SU-DHL-6 (cell line): ENCODE measurements at regions not wholly inside any gene's neighbourhood (a gene's known extent, or its start where the extent isn't known, plus 50 kb on each side); places are given as distances from the start of the nearest gene placed in this dataset.

Experiments
- H2AFZ ChIP-seq: fragments of 200-600 bp; sonication (generic); 2 replicates; pipeline ENCODE4 v1.6.1; 2014; ENCODE audit warnings: low read depth, mild to moderate bottlenecking, moderate library complexity, mixed read lengths, antibody characterized with exemption, low read length; ENCODE audit not compliant: severe bottlenecking
- H3F3A ChIP-seq: fragments of 200-600 bp; shearing (Covaris generic); 2 replicates; pipeline ENCODE4 v1.6.0; 2016; ENCODE audit warnings: antibody characterized with exemption, mild to moderate bottlenecking; ENCODE audit not compliant: insufficient read depth
- H3K27ac ChIP-seq: fragments of 200-600 bp; sonication (generic); 2 replicates; pipeline ENCODE4 v1.5.1; 2016; ENCODE audit warnings: low read depth, mild to moderate bottlenecking, low read length, moderate library complexity, mixed read lengths
- H3K27me3 ChIP-seq: fragments of 200-600 bp; sonication (generic), shearing (Covaris generic); 2 replicates; pipeline ENCODE4 v1.6.0; 2014; ENCODE audit warnings: mild to moderate bottlenecking, low read length
- H3K36me3 ChIP-seq: fragments of 200-600 bp; sonication (generic); 2 replicates; pipeline ENCODE4 v1.6.1; 2014; ENCODE audit warnings: mild to moderate bottlenecking, low read length, mixed read lengths
- H3K4me2 ChIP-seq: fragments of 300-600, 200-600 bp; shearing (Covaris generic), sonication (generic); 2 replicates; pipeline ENCODE4 v1.6.0; 2014; ENCODE audit warnings: low read length, low read depth, mild to moderate bottlenecking; ENCODE audit not compliant: poor library complexity, severe bottlenecking
- H3K4me3 ChIP-seq: fragments of 200-600 bp; sonication (generic); 2 replicates; pipeline ENCODE4 v1.5.1; 2014; ENCODE audit warnings: antibody characterized with exemption, low read length, mild to moderate bottlenecking, mixed read lengths; ENCODE audit not compliant: insufficient read depth, poor library complexity, severe bottlenecking
- H3K79me2 ChIP-seq: fragments of 200-600 bp; sonication (generic); 2 replicates; pipeline ENCODE4 v1.6.1; 2014; ENCODE audit warnings: mild to moderate bottlenecking, low read length, moderate library complexity; ENCODE audit not compliant: insufficient read depth
- H3K9ac ChIP-seq: fragments of 200-600 bp; sonication (generic); 2 replicates; pipeline ENCODE4 v1.7.0; 2014; ENCODE audit warnings: mild to moderate bottlenecking, low read length
- H3K9me2 ChIP-seq: fragments of 200-600 bp; sonication (generic); replicated peaks from 2 replicates; pipeline ENCODE4 v1.6.1; 2014; ENCODE audit warnings: low read length; ENCODE audit not compliant: insufficient read depth
- H3K9me3 ChIP-seq: fragments of 200-600 bp; sonication (generic); 2 replicates; pipeline ENCODE4 v1.6.1; 2014; ENCODE audit warnings: low read length, mixed read lengths; ENCODE audit not compliant: insufficient read depth
- H4K20me1 ChIP-seq: fragments of 200-600 bp; sonication (generic); 2 replicates; pipeline ENCODE4 v1.6.1; 2014; ENCODE audit warnings: low read depth, mild to moderate bottlenecking, antibody characterized with exemption, low read length, moderate library complexity, mixed read lengths
- CTCF ChIP-seq: fragments of 200-600 bp; sonication (generic); IDR thresholded peaks from one replicate; pipeline ENCODE4 v1.5.1; 2017; ENCODE audit warnings: antibody characterized with exemption, mild to moderate bottlenecking, low read length, moderate library complexity; ENCODE audit not compliant: insufficient read depth, poor library complexity, severe bottlenecking
- EZH2phosphoT487 ChIP-seq: fragments of 200-600 bp; sonication (generic), shearing (Covaris generic); conservative IDR thresholded peaks from 2 replicates; pipeline ENCODE4 v1.6.1; 2018; ENCODE audit warnings: mild to moderate bottlenecking, antibody characterized with exemption, low read length, moderate library complexity, mixed read lengths

GRCh38 chr5:62791059-62791458, 212.4 kb downstream of the LRRC70 start:
- Histone ChIP-seq H2AFZ (no peak overlapping the region), H3K27me3 (no peaks in the 10 kb centered on the region), H3K79me2 (no peaks in the 10 kb centered on the region), H3K9me3 (no peaks in the 10 kb centered on the region), H3K4me2 (no peak overlapping the region), H4K20me1 (no peaks in the 10 kb centered on the region), H3K9me2 (no peaks in the 10 kb centered on the region), H3K36me3 (no peaks in the 10 kb centered on the region), H3K27ac (no peak overlapping the region), H3K4me3 (no peak overlapping the region), H3F3A (no peaks in the 10 kb centered on the region), H3K9ac (no peak overlapping the region)
- TF ChIP-seq CTCF = peak; percentile 12
- TF ChIP-seq EZH2phosphoT487 = no peak

GRCh38 chr5:62790348-62790747, 211.7 kb downstream of the LRRC70 start:
- Histone ChIP-seq H3K79me2 (no peaks in the 10 kb centered on the region), H3K9me3 (no peaks in the 10 kb centered on the region), H3K36me3 (no peaks in the 10 kb centered on the region), H3K4me3 (no peak overlapping the region), H3K9ac (no peak overlapping the region), H3F3A (no peaks in the 10 kb centered on the region), H2AFZ (no peak overlapping the region), H3K27ac (no peak overlapping the region), H3K4me2 (no peak overlapping the region), H3K27me3 (no peaks in the 10 kb centered on the region), H4K20me1 (no peaks in the 10 kb centered on the region), H3K9me2 (no peaks in the 10 kb centered on the region)
- TF ChIP-seq CTCF (no peak), EZH2phosphoT487 (no peak)

- no peak for TF ChIP-seq EZH2phosphoT487
- TF ChIP-seq CTCF = no peak
These were observed 207.5 kb downstream of the LRRC70 start for GRCh38 chr5:62786099-62786498.

GRCh38 chr5:62785588-62785987, 207.0 kb downstream of the LRRC70 start:
- Histone ChIP-seq H3K4me3 (no peak overlapping the region), H3K27me3 (no peaks in the 10 kb centered on the region), H3K79me2 (no peaks in the 10 kb centered on the region), H3K4me2 (no peak overlapping the region), H3K27ac (no peak overlapping the region), H3K9me2 (no peaks in the 10 kb centered on the region), H2AFZ (no peak overlapping the region), H4K20me1 (no peaks in the 10 kb centered on the region), H3K9me3 (no peaks in the 10 kb centered on the region), H3K9ac (no peak overlapping the region), H3F3A (no peaks in the 10 kb centered on the region), H3K36me3 (no peaks in the 10 kb centered on the region)
- TF ChIP-seq CTCF (no peak), EZH2phosphoT487 (no peak)

More at GRCh38 chr5:62786099-62786498, 207.5 kb downstream of the LRRC70 start:
- H3K79me2 ChIP-seq = no peaks in the 10 kb centered on the region
- H3K4me3 ChIP-seq = no peak overlapping the region
- H2AFZ ChIP-seq = no peak overlapping the region
- no peak overlapping the region for H3K4me2 ChIP-seq
- no peaks in the 10 kb centered on the region for H3K27me3 ChIP-seq
- H3K9me3 ChIP-seq = no peaks in the 10 kb centered on the region
- no peak overlapping the region for H3K9ac ChIP-seq
- H3K9me2 ChIP-seq = no peaks in the 10 kb centered on the region
- no peaks in the 10 kb centered on the region for H4K20me1 ChIP-seq
- no peaks in the 10 kb centered on the region for H3K36me3 ChIP-seq
- no peaks in the 10 kb centered on the region for H3F3A ChIP-seq
- H3K27ac ChIP-seq = no peak overlapping the region
